GM23338 (cell line): ENCODE measurements at regions not wholly inside any gene's neighbourhood (a gene's known extent, or its start where the extent isn't known, plus 50 kb on each side); places are given as distances from the start of the nearest gene placed in this dataset.

Experiments
- ATAC-seq: fragments of 200-7000 bp; cut with Tn5 transposase; 3 replicates; pipeline ENCODE4 v1.9.1; 2020
- DNase-seq: peaks from one replicate; pipeline ENCODE4 v3.0.0-alpha.2; 2015; ENCODE audit warnings: low spot score
- H2AFZ ChIP-seq: fragments of 200-600 bp; sonication (generic); 2 replicates; pipeline ENCODE4 v1.8.0; 2016; ENCODE audit warnings: antibody characterized with exemption, mild to moderate bottlenecking, moderate library complexity
- H3F3A ChIP-seq: fragments of 200-600 bp; sonication (generic); replicated peaks from 2 replicates; pipeline ENCODE4 v1.8.0; 2017; ENCODE audit warnings: antibody characterized with exemption, mixed run types, low read depth
- H3K27ac ChIP-seq: fragments of 200-600 bp; sonication (generic); 2 replicates; pipeline ENCODE4 v1.6.1; 2016; ENCODE audit warnings: low read depth
- H3K27me3 ChIP-seq: fragments of 200-600 bp; sonication (generic); 2 replicates; pipeline ENCODE4 v1.8.0; 2016; ENCODE audit warnings: mild to moderate bottlenecking, mixed run types, moderate library complexity; ENCODE audit not compliant: insufficient read depth
- H3K36me3 ChIP-seq: fragments of 200-600 bp; sonication (generic); 2 replicates; pipeline ENCODE4 v1.8.0; 2016; ENCODE audit warnings: mild to moderate bottlenecking; ENCODE audit not compliant: insufficient read depth
- H3K4me1 ChIP-seq: fragments of 200-600 bp; sonication (generic); 2 replicates; pipeline ENCODE4 v1.8.0; 2016; ENCODE audit warnings: mild to moderate bottlenecking, moderate library complexity; ENCODE audit not compliant: insufficient read depth
- H3K4me2 ChIP-seq: fragments of 200-600 bp; sonication (generic); 2 replicates; pipeline ENCODE4 v1.7.1; 2017; ENCODE audit warnings: mixed run types
- H3K4me3 ChIP-seq: fragments of 200-600 bp; sonication (generic); 2 replicates; pipeline ENCODE4 v1.6.1; 2016; ENCODE audit warnings: mixed run types
- H3K79me2 ChIP-seq: fragments of 200-600 bp; sonication (generic); replicated peaks from 2 replicates; pipeline ENCODE4 v1.8.0; 2017; ENCODE audit warnings: mild to moderate bottlenecking; ENCODE audit not compliant: insufficient read depth
- H3K9me2 ChIP-seq: fragments of 200-600 bp; sonication (generic); 2 replicates; pipeline ENCODE4 v1.8.0; 2017; ENCODE audit not compliant: insufficient read depth
- H4K20me1 ChIP-seq: fragments of 200-600 bp; sonication (generic); replicated peaks from 2 replicates; pipeline ENCODE4 v1.8.0; 2017; ENCODE audit warnings: mild to moderate bottlenecking; ENCODE audit not compliant: insufficient read depth
- H3K27ac Mint-ChIP-seq: 2 replicates; pipeline ENCODE4 v1.8.0; 2020; ENCODE audit warnings: inconsistent platforms, mild to moderate bottlenecking, moderate library complexity, mixed read lengths
- H3K27me3 Mint-ChIP-seq: 3 replicates; pipeline ENCODE4 v1.8.0; 2022; ENCODE audit warnings: low read depth, mild to moderate bottlenecking, moderate library complexity, mixed read lengths, inconsistent platforms; ENCODE audit not compliant: insufficient read depth, poor library complexity
- H3K36me3 Mint-ChIP-seq: 3 replicates; pipeline ENCODE4 v1.8.0; 2021; ENCODE audit warnings: low read depth, mild to moderate bottlenecking, inconsistent platforms, moderate library complexity, mixed read lengths
- H3K4me1 Mint-ChIP-seq: 3 replicates; pipeline ENCODE4 v1.8.0; 2020; ENCODE audit warnings: mild to moderate bottlenecking, inconsistent platforms, mixed read lengths
- H3K4me3 Mint-ChIP-seq: 3 replicates; pipeline ENCODE4 v1.8.0; 2021; ENCODE audit warnings: moderate library complexity, mild to moderate bottlenecking, inconsistent platforms, mixed read lengths
- H3K9me3 Mint-ChIP-seq: 3 replicates; pipeline ENCODE4 v1.8.0; 2020; ENCODE audit warnings: moderate library complexity, mild to moderate bottlenecking, inconsistent platforms, mixed read lengths
- CREB1 ChIP-seq: fragments of 250-450 bp; sonication (Bioruptor Pico); IDR thresholded peaks from 2 replicates; pipeline ENCODE4 v1.5.0; 2020; ENCODE audit warnings: low read depth, mild to moderate bottlenecking, moderate library complexity
- EZH2 ChIP-seq: fragments of 200-600 bp; sonication (generic); IDR thresholded peaks from one replicate; pipeline ENCODE4 v1.8.0; 2017; ENCODE audit warnings: antibody characterized with exemption, mild to moderate bottlenecking, low read depth; ENCODE audit not compliant: unreplicated experiment
- EZH2phosphoT487 ChIP-seq: fragments of 200-600 bp; sonication (generic); IDR thresholded peaks from one replicate; pipeline ENCODE4 v1.8.1; 2018; ENCODE audit warnings: antibody characterized with exemption; ENCODE audit not compliant: unreplicated experiment
- JUNB ChIP-seq: IDR thresholded peaks from one replicate; pipeline ENCODE4 v1.6.1; 2016; ENCODE audit warnings: antibody characterized with exemption; ENCODE audit not compliant: unreplicated experiment
- NANOG ChIP-seq: IDR thresholded peaks from 2 replicates; pipeline ENCODE4 v1.6.1; 2016; ENCODE audit warnings: antibody characterized with exemption, borderline replicate concordance
- POLR2AphosphoS5 ChIP-seq: IDR thresholded peaks from 2 replicates; pipeline ENCODE4 v1.6.1; 2016; ENCODE audit warnings: antibody characterized with exemption, low read depth
- STAT1 ChIP-seq: IDR thresholded peaks from one replicate; pipeline ENCODE4 v1.6.1; 2016; ENCODE audit warnings: antibody characterized with exemption; ENCODE audit not compliant: unreplicated experiment
- ZNF114 ChIP-seq: fragments of 250-450 bp; sonication (Bioruptor Pico); IDR thresholded peaks from 2 replicates; pipeline ENCODE4 v1.5.0; 2020; ENCODE audit warnings: mild to moderate bottlenecking, moderate library complexity
- ZNF331 ChIP-seq: fragments of 250-450 bp; sonication (Bioruptor Pico); IDR thresholded peaks from 2 replicates; pipeline ENCODE4 v1.5.0; 2020; ENCODE audit warnings: low read depth, mild to moderate bottlenecking, moderate library complexity
- ZNF462 ChIP-seq: fragments of 250-450 bp; sonication (Bioruptor Pico); IDR thresholded peaks from 2 replicates; pipeline ENCODE4 v1.5.0; 2020; ENCODE audit warnings: mild to moderate bottlenecking, moderate library complexity

GRCh38 chr3:113118336-113118735, 93.0 kb upstream of the BOC start (continued):
- no peak for TF ChIP-seq ZNF462 (CRISPR knock-in tag)
- no peak for TF ChIP-seq EZH2phosphoT487

DNA sequence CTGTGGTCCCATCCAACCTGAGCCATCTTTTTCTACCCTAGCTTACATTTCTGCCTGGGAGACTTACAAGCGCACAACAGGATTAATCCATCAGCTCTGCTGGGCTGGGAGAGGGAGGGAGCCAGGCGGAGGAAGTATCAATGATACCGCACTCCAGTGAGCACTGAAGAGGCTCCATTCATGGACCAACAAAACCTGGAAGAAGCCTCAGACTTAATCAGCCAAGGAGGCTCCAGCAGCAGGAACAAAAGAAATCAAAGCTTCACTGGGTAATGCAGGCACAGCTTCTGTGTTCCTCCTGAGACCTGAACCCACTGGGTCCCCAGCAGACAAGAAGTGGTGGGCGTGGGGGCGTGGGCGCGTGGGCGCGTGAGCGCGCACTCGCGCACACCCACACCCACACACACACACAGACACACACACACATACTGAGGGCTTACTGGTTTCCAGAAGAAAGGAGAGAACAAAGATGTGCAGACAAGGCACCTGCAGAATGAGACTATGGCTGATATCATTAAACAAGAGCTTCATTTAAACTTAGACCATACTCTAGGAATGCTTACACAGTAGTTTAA, 87.0 kb upstream of the BOC start:
- no peaks in the 10 kb centered on the region for H3K36me3 ChIP-seq
- no peaks in the 10 kb centered on the region for H3K9me3 Mint-ChIP-seq
- no peaks in the 10 kb centered on the region for H3K4me1 Mint-ChIP-seq
- H3K27me3 Mint-ChIP-seq, result peaks cover 7% of the 10 kb centered on the region
- no peaks in the 10 kb centered on the region for H3K4me1 ChIP-seq
- H3K27ac Mint-ChIP-seq, result no peak overlapping the region
- no peaks in the 10 kb centered on the region; the same call in 1 of the 2 replicates for H3K9me2 ChIP-seq
- ATAC-seq (no peak), DNase-seq (no peak)
- no peaks in the 10 kb centered on the region for H4K20me1 ChIP-seq
- H2AFZ ChIP-seq, result no peak overlapping the region
- no peak overlapping the region for H3K4me3 Mint-ChIP-seq
- H3K36me3 Mint-ChIP-seq, result no peaks in the 10 kb centered on the region
- no peak overlapping the region for H3K4me2 ChIP-seq
- no peaks in the 10 kb centered on the region for H3K79me2 ChIP-seq
- no peak overlapping the region for H3K4me3 ChIP-seq
- no peak overlapping the region for H3K27ac ChIP-seq
- no peaks in the 10 kb centered on the region for H3F3A ChIP-seq
- H3K27me3 ChIP-seq, result no peaks in the 10 kb centered on the region
- TF ChIP-seq ZNF114 (CRISPR knock-in tag) (no peak), CREB1 (CRISPR knock-in tag) (no peak), NANOG (no peak), JUNB (no peak), ZNF462 (CRISPR knock-in tag) (no peak), EZH2 (no peak), ZNF331 (CRISPR knock-in tag) (no peak), STAT1 (no peak), EZH2phosphoT487 (no peak), POLR2AphosphoS5 (no peak)
